ENCODE measurements at regions not wholly inside any gene's neighbourhood (a gene's known extent, or its start where the extent isn't known, plus 50 kb on each side); places are given as distances from the start of the nearest gene placed in this dataset.

DNA sequence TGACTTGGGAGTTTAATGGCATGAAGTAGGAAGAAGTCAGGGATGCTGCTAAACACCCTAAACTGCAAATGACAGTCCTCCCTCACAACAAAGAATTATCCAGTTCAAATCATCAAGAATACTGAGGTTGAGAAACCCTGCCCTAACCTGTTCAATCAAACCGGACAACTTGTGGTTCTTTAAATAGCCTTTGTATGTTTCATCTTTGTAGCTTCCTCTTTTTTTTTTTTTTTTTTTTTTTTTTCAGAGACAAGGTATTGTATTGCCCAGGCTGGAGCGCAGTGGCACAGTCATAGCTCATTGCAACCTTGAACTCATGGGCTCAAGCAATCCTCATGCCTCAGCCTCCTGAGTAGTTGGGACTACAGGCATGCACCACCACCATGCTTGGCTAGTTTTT is 52.5 kb upstream of the TTC29 start:
- H3K27ac ChIP-seq (ENCODE audit: low read depth, low read length) = no peak overlapping the region
- H3K4me1 ChIP-seq (ENCODE audit: control insufficient read depth, low read length) = peaks cover 3% of the 10 kb centered on the region; the same call in 1 of the 2 replicates
- no peaks in the 10 kb centered on the region for H4K20me1 ChIP-seq (ENCODE audit: control insufficient read depth, insufficient read depth, low read depth, low read length)
- H3K9me3 ChIP-seq (ENCODE audit: control insufficient read depth, insufficient read depth, low read length) = no peaks in the 10 kb centered on the region
- no peaks in the 10 kb centered on the region for H3K36me3 ChIP-seq (ENCODE audit: control insufficient read depth, low read length)
- H3K27me3 ChIP-seq (ENCODE audit: control insufficient read depth, low read length) = no peaks in the 10 kb centered on the region
- TF ChIP-seq CTCF (IDR thresholded peaks at IDR 0.05; ENCODE audit: low read depth, low read length, poor library complexity, severe bottlenecking) (no peak), EZH2phosphoT487 (IDR thresholded peaks at IDR 0.05; ENCODE audit: borderline replicate concordance, low read length) (no peak)
- no peaks in the 10 kb centered on the region for H3F3A ChIP-seq (ENCODE audit: control insufficient read depth, insufficient read depth)
- H3K4me2 ChIP-seq (ENCODE audit: low read length) = no peak overlapping the region
- no peak overlapping the region for H3K4me3 ChIP-seq (ENCODE audit: low read length)
- H3K9me2 ChIP-seq (replicated peaks; ENCODE audit: control insufficient read depth, low read length) = no peaks in the 10 kb centered on the region
- H3K79me2 ChIP-seq (ENCODE audit: control insufficient read depth, low read length) = no peaks in the 10 kb centered on the region

DNA sequence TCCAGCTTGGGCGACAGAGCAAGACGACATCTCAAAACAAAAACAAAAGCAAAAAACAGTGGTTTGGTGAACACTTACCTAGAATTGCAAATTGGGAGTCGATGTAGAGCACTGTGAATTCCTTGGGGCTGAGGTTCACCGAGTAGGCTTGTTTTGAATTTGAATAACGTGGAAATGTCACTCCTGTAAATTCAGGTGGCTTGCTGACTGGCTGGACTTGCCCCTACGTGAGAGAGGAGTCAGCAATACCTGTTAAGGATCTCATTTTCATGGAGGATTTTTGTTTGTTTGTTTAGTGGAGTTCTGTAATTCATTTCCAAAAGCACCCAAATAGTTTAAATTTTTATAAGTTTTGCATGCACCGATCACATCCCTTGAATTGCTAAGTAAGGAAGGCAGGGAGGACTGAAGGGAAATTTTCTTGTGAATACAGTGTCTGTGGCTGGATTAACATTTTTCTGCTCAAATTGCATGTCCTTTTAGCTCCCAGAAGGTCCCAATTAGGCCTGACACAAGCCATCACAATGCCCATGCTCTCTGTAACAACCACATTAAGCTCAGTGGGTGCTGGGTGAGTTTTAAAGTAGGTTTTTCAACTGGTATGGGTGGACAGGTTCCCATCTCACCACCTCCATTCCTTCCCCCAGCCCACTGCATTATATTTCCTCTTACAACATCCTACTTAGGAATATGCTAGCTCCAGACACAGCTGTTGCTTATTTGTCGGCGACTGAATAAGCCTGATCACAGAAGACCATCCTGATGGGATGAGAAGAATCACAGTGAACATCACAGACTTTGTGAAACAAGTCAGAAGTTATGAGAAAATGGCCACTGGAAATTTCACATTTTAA is 58.5 kb upstream of the TTC29 start:
- Histone ChIP-seq H3K27ac (ENCODE audit: low read depth, low read length) (no peak overlapping the region), H3K79me2 (ENCODE audit: control insufficient read depth, low read length) (no peaks in the 10 kb centered on the region), H3K9me2 (replicated peaks; ENCODE audit: control insufficient read depth, low read length) (no peaks in the 10 kb centered on the region), H3F3A (ENCODE audit: control insufficient read depth, insufficient read depth) (no peaks in the 10 kb centered on the region), H3K4me1 (ENCODE audit: control insufficient read depth, low read length) (no peaks in the 10 kb centered on the region), H3K36me3 (ENCODE audit: control insufficient read depth, low read length) (no peaks in the 10 kb centered on the region), H4K20me1 (ENCODE audit: control insufficient read depth, insufficient read depth, low read depth, low read length) (no peaks in the 10 kb centered on the region), H3K27me3 (ENCODE audit: control insufficient read depth, low read length) (peaks cover 3% of the 10 kb centered on the region), H3K4me3 (ENCODE audit: low read length) (no peak overlapping the region), H3K4me2 (ENCODE audit: low read length) (no peak overlapping the region), H3K9me3 (ENCODE audit: control insufficient read depth, insufficient read depth, low read length) (no peaks in the 10 kb centered on the region)
- TF ChIP-seq EZH2phosphoT487 (IDR thresholded peaks at IDR 0.05; ENCODE audit: borderline replicate concordance, low read length) (no peak), CTCF (IDR thresholded peaks at IDR 0.05; ENCODE audit: low read depth, low read length, poor library complexity, severe bottlenecking) (no peak)

DNA sequence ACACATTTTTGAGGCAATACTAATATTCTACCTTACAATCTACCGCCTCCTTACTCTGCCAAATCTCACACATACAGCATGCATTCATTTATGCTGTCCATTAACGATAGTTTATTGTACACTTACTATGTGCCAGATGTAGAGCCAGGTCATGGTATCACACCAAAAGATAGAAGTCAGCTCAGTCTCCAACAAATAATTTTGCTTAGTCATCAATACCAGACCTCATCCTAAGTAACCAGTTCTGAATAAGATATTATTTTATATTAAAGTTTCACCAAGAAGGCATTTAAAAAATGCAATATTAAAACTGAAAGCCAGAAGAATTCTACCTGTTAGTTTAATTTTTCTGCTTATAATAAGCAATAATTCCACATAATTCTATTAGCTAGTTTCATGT is 60.6 kb upstream of the TTC29 start:
- no peaks in the 10 kb centered on the region for H3K79me2 ChIP-seq (ENCODE audit: control insufficient read depth, low read length)
- H3K4me1 ChIP-seq (ENCODE audit: control insufficient read depth, low read length) = no peaks in the 10 kb centered on the region
- H3K27ac ChIP-seq (ENCODE audit: low read depth, low read length) = no peak overlapping the region
- H3K27me3 ChIP-seq (ENCODE audit: control insufficient read depth, low read length) = peaks cover 7% of the 10 kb centered on the region
- no peak overlapping the region for H3K4me3 ChIP-seq (ENCODE audit: low read length)
- H3F3A ChIP-seq (ENCODE audit: control insufficient read depth, insufficient read depth) = no peaks in the 10 kb centered on the region
- H3K36me3 ChIP-seq (ENCODE audit: control insufficient read depth, low read length) = no peaks in the 10 kb centered on the region
- TF ChIP-seq EZH2phosphoT487 (IDR thresholded peaks at IDR 0.05; ENCODE audit: borderline replicate concordance, low read length) (no peak), CTCF (IDR thresholded peaks at IDR 0.05; ENCODE audit: low read depth, low read length, poor library complexity, severe bottlenecking) (no peak)
- H4K20me1 ChIP-seq (ENCODE audit: control insufficient read depth, insufficient read depth, low read depth, low read length) = no peaks in the 10 kb centered on the region
- no peaks in the 10 kb centered on the region for H3K9me3 ChIP-seq (ENCODE audit: control insufficient read depth, insufficient read depth, low read length)
- no peaks in the 10 kb centered on the region for H3K9me2 ChIP-seq (replicated peaks; ENCODE audit: control insufficient read depth, low read length)
- H3K4me2 ChIP-seq (ENCODE audit: low read length) = no peak overlapping the region

Data from DOHH2 (cell line).